ENCODE measurements at regions not wholly inside any gene's neighbourhood (a gene's known extent, or its start where the extent isn't known, plus 50 kb on each side); places are given as distances from the start of the nearest gene placed in this dataset.

- CTCF ChIA-PET: no interaction called here
- POLR2A ChIA-PET: no interaction called here
- no peak for DNase-seq (ENCODE audit: low read depth, low spot score)
Observed at GRCh38 chr4:175346376-175346775, 428.2 kb downstream of the ADAM29 start.

GRCh38 chr4:175350246-175350645, 432.1 kb downstream of the ADAM29 start:
- no peak for DNase-seq (ENCODE audit: low read depth, low spot score)
- ChIA-PET CTCF (no interaction called here), POLR2A (no interaction called here)
- TF ChIP-seq CTCF (IDR thresholded peaks at IDR 0.05; ENCODE audit: insufficient read depth, low read length, missing control alignments): no peak
- H3K4me3 ChIP-seq (ENCODE audit: low read depth, low read length): no peak overlapping the region

More at GRCh38 chr4:175346376-175346775, 428.2 kb downstream of the ADAM29 start:
- no peak overlapping the region for H3K4me3 ChIP-seq (ENCODE audit: low read depth, low read length)
- no peak for TF ChIP-seq CTCF (IDR thresholded peaks at IDR 0.05; ENCODE audit: insufficient read depth, low read length, missing control alignments)

GRCh38 chr4:175351473-175351872, 433.3 kb downstream of the ADAM29 start:
- no peak for TF ChIP-seq CTCF (IDR thresholded peaks at IDR 0.05; ENCODE audit: insufficient read depth, low read length, missing control alignments)
- CTCF ChIA-PET: no interaction called here
- POLR2A ChIA-PET: no interaction called here

GRCh38 chr4:175369087-175369486, 443.0 kb downstream of the GPM6A start:
- TF ChIP-seq CTCF (IDR thresholded peaks at IDR 0.05; ENCODE audit: insufficient read depth, low read length, missing control alignments): no peak
- DNase-seq (ENCODE audit: low read depth, low spot score): no peak
- POLR2A ChIA-PET: no interaction called here

More at GRCh38 chr4:175351473-175351872, 433.3 kb downstream of the ADAM29 start:
- DNase-seq (ENCODE audit: low read depth, low spot score): no peak
- no peak overlapping the region for H3K4me3 ChIP-seq (ENCODE audit: low read depth, low read length)

GRCh38 chr4:175371091-175371490, 441.0 kb downstream of the GPM6A start:
- TF ChIP-seq CTCF (IDR thresholded peaks at IDR 0.05; ENCODE audit: insufficient read depth, low read length, missing control alignments): no peak
- POLR2A ChIA-PET: no interaction called here

More at GRCh38 chr4:175369087-175369486, 443.0 kb downstream of the GPM6A start:
- CTCF ChIA-PET: no interaction called here
- H3K4me3 ChIP-seq (ENCODE audit: low read depth, low read length): no peak overlapping the region

GRCh38 chr4:175373031-175373430, 439.0 kb downstream of the GPM6A start:
- no peak for DNase-seq (ENCODE audit: low read depth, low spot score)
- H3K4me3 ChIP-seq (ENCODE audit: low read depth, low read length): no peak overlapping the region
- ChIA-PET CTCF (no interaction called here), POLR2A (no interaction called here)
- no peak for TF ChIP-seq CTCF (IDR thresholded peaks at IDR 0.05; ENCODE audit: insufficient read depth, low read length, missing control alignments)

More at GRCh38 chr4:175371091-175371490, 441.0 kb downstream of the GPM6A start:
- H3K4me3 ChIP-seq (ENCODE audit: low read depth, low read length): no peak overlapping the region
- CTCF ChIA-PET: no interaction called here
- no peak for DNase-seq (ENCODE audit: low read depth, low spot score)
